Mesenchymal stem cell (in vitro differentiated cells and primary cell): ENCODE measurements at regions not wholly inside any gene's neighbourhood (a gene's known extent, or its start where the extent isn't known, plus 50 kb on each side); places are given as distances from the start of the nearest gene placed in this dataset.

Experiments
- DNase-seq: peaks from one replicate; pipeline ENCODE4 v3.0.0-alpha.2; 2013
- H2AFZ ChIP-seq: one replicate; pipeline ENCODE4 v1.6.1; 2013; ENCODE audit warnings: low read depth, mild to moderate bottlenecking, control low read depth, inconsistent platforms, low read length, moderate library complexity
- H2AK5ac ChIP-seq: 2 replicates; pipeline ENCODE4 v1.6.1; 2013; ENCODE audit warnings: low read length, moderate library complexity, mild to moderate bottlenecking, inconsistent platforms; ENCODE audit not compliant: severe bottlenecking
- H2BK120ac ChIP-seq: one replicate; pipeline ENCODE4 v1.6.1; 2013; ENCODE audit warnings: low read depth, mild to moderate bottlenecking, inconsistent platforms, low read length, moderate library complexity
- H2BK12ac ChIP-seq, 2 experiments: one replicate each; pipeline ENCODE4 v1.6.1; 2013; ENCODE audit warnings: inconsistent platforms in 2 of 2, low read length in 2 of 2, mild to moderate bottlenecking in 2 of 2, moderate library complexity in 2 of 2, control low read depth in 1 of 2
- H2BK15ac ChIP-seq: one replicate; pipeline ENCODE4 v1.6.1; 2013; ENCODE audit warnings: mild to moderate bottlenecking, low read depth, inconsistent platforms; ENCODE audit not compliant: poor library complexity, severe bottlenecking
- H2BK5ac ChIP-seq: 2 replicates; pipeline ENCODE4 v1.6.1; 2013; ENCODE audit warnings: low read depth, mild to moderate bottlenecking, low read length, control low read depth, inconsistent platforms; ENCODE audit not compliant: poor library complexity, severe bottlenecking
- H3K14ac ChIP-seq, 2 experiments: one replicate each; pipeline ENCODE4 v1.6.1; 2013; ENCODE audit warnings: inconsistent platforms in 2 of 2, low read length in 2 of 2, control low read depth in 1 of 2, mild to moderate bottlenecking in 1 of 2, moderate library complexity in 1 of 2
- H3K18ac ChIP-seq, 2 experiments: one replicate each; pipeline ENCODE4 v1.6.1; 2013; ENCODE audit warnings: inconsistent platforms in 2 of 2, low read length in 2 of 2, control low read depth in 1 of 2, low read depth in 1 of 2, mild to moderate bottlenecking in 1 of 2
- H3K23ac ChIP-seq, 2 experiments: one replicate each; pipeline ENCODE4 v1.6.1; 2013; ENCODE audit warnings: inconsistent platforms in 2 of 2, low read length in 2 of 2, mild to moderate bottlenecking in 2 of 2, moderate library complexity in 2 of 2, control low read depth in 1 of 2
- H3K27ac ChIP-seq: 2 replicates; pipeline ENCODE4 v1.5.1; 2013; ENCODE audit warnings: mild to moderate bottlenecking, moderate library complexity, low read length, control low read depth, inconsistent platforms; ENCODE audit not compliant: poor library complexity, severe bottlenecking
- H3K27me3 ChIP-seq, 2 experiments: 2 replicates each; pipeline versions ENCODE4 v1.6.1 to v1.7.0; 2013; ENCODE audit warnings: low read length in 2 of 2, mild to moderate bottlenecking in 2 of 2, moderate library complexity in 2 of 2, control low read depth in 1 of 2, inconsistent platforms in 1 of 2; ENCODE audit not compliant: control insufficient read depth in 1 of 2, insufficient read depth in 1 of 2
- H3K36me3 ChIP-seq, 2 experiments: 2 replicates each; pipeline versions ENCODE4 v1.6.1 to v1.7.0; 2013; ENCODE audit warnings: low read length in 2 of 2, control low read depth in 1 of 2, inconsistent platforms in 1 of 2, low read depth in 1 of 2, mild to moderate bottlenecking in 1 of 2; ENCODE audit not compliant: insufficient read depth in 2 of 2, control insufficient read depth in 1 of 2
- H3K4ac ChIP-seq, 2 experiments: one replicate each; pipeline ENCODE4 v1.6.1; 2013; ENCODE audit warnings: inconsistent platforms in 2 of 2, low read length in 2 of 2, mild to moderate bottlenecking in 2 of 2, moderate library complexity in 2 of 2, control low read depth in 1 of 2, low read depth in 1 of 2
- H3K4me1 ChIP-seq: 2 replicates; pipeline ENCODE4 v1.6.1; 2013; ENCODE audit warnings: low read depth, low read length, control low read depth; ENCODE audit not compliant: control insufficient read depth, insufficient read depth
- H3K4me2 ChIP-seq: 2 replicates; pipeline ENCODE4 v1.6.1; 2013; ENCODE audit warnings: low read length, mild to moderate bottlenecking, inconsistent platforms; ENCODE audit not compliant: poor library complexity, severe bottlenecking
- H3K4me3 ChIP-seq, 2 experiments: 2 replicates each; pipeline versions ENCODE4 v1.5.1 to v1.7.0; 2013; ENCODE audit warnings: low read length in 2 of 2, mild to moderate bottlenecking in 2 of 2, control low read depth in 1 of 2, low read depth in 1 of 2; ENCODE audit not compliant: insufficient read depth in 1 of 2
- H3K79me1 ChIP-seq: replicated peaks from 2 replicates; pipeline ENCODE4 v1.6.1; 2013; ENCODE audit warnings: mild to moderate bottlenecking, control low read depth, low read length, inconsistent platforms; ENCODE audit not compliant: poor library complexity, severe bottlenecking
- H3K9ac ChIP-seq: 2 replicates; pipeline ENCODE4 v1.7.0; 2013; ENCODE audit warnings: mild to moderate bottlenecking, low read length, moderate library complexity
- H3K9me3 ChIP-seq: 2 replicates; pipeline ENCODE4 v1.7.0; 2013; ENCODE audit warnings: mild to moderate bottlenecking, low read length; ENCODE audit not compliant: control insufficient read depth
- H4K8ac ChIP-seq: one replicate; pipeline ENCODE4 v1.6.1; 2013; ENCODE audit warnings: inconsistent platforms, mild to moderate bottlenecking, low read length, moderate library complexity
- H4K91ac ChIP-seq: one replicate; pipeline ENCODE4 v1.6.1; 2013; ENCODE audit warnings: mild to moderate bottlenecking, low read length, inconsistent platforms
- WGBS: methylation state at CpG from one replicate; pipeline ENCODE4 v1.1.7; 2013; ENCODE audit warnings: mixed read lengths; 5-methylcytosine and 5-hydroxymethylcytosine counted together

DNA sequence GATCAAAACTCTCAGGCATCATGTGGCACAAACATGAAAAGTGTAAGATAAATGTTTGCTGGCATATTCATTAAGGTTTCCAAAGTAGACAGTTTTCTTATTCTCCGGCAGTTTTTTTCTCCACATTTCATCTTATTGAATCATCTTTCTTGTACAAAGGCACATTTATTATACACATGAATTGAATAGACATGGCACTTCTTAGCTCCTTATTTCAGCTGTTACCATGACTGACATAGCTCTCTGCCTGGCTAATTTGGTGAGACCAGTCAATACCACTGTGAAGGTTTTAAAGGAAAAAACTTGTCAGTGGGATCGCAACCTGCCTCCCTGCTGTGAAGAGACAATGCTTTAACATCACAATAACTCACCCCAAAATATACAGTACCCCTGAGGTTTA is 285.0 kb upstream of the PCDH20 start:
- Histone ChIP-seq H3K18ac (no peak overlapping the region), H4K91ac (no peak overlapping the region), H2AFZ (no peak overlapping the region), H2BK5ac (no peak overlapping the region), H3K4ac (no peak overlapping the region), H3K4me2 (no peak overlapping the region), H3K9me3 (no peaks in the 10 kb centered on the region), H3K27ac (no peak overlapping the region), H2AK5ac (no peak overlapping the region), H3K36me3 (no peaks in the 10 kb centered on the region), H3K27me3 (no peaks in the 10 kb centered on the region), H3K4me1 (no peaks in the 10 kb centered on the region), H3K14ac (no peak overlapping the region), H2BK12ac (no peak overlapping the region), H2BK120ac (no peak overlapping the region), H3K9ac (no peak overlapping the region), H4K8ac (no peak overlapping the region), H3K4me3 (no peak overlapping the region), H3K79me1 (no peaks in the 10 kb centered on the region), H3K23ac (no peak overlapping the region), H2BK15ac (no peak overlapping the region)
- WGBS, result 90% methylated on average over 1 of the region's 2 CpGs
- DNase-seq, result no peak

GRCh38 chr13:61700181-61700580 is 284.5 kb upstream of the PCDH20 start:
- WGBS, result 91% methylated on average over 4 of the region's 4 CpGs
- H3K27me3 ChIP-seq, result no peaks in the 10 kb centered on the region
- H3K27ac ChIP-seq, result no peak overlapping the region
- H2BK12ac ChIP-seq, result no peak overlapping the region
- no peak overlapping the region for H4K8ac ChIP-seq
- no peaks in the 10 kb centered on the region for H3K4me1 ChIP-seq
- H2BK120ac ChIP-seq, result no peak overlapping the region
- H3K9me3 ChIP-seq, result no peaks in the 10 kb centered on the region
- H2BK5ac ChIP-seq, result no peak overlapping the region
- no peak overlapping the region for H3K23ac ChIP-seq
- no peak overlapping the region for H3K4me3 ChIP-seq
- H2BK15ac ChIP-seq, result no peak overlapping the region
- H2AFZ ChIP-seq, result no peak overlapping the region
- H2AK5ac ChIP-seq, result no peak overlapping the region
- no peak overlapping the region for H3K9ac ChIP-seq
- no peak overlapping the region for H4K91ac ChIP-seq
- no peaks in the 10 kb centered on the region for H3K36me3 ChIP-seq
- no peak overlapping the region for H3K18ac ChIP-seq
- H3K4me2 ChIP-seq, result no peak overlapping the region
- H3K4ac ChIP-seq, result no peak overlapping the region
- no peak overlapping the region for H3K14ac ChIP-seq
- DNase-seq, result no peak
- no peaks in the 10 kb centered on the region for H3K79me1 ChIP-seq

- H3K4me1 ChIP-seq, result no peaks in the 10 kb centered on the region
- no peak overlapping the region for H4K8ac ChIP-seq
These were observed 281.0 kb upstream of the PCDH20 start for GRCh38 chr13:61696676-61697075.

DNA sequence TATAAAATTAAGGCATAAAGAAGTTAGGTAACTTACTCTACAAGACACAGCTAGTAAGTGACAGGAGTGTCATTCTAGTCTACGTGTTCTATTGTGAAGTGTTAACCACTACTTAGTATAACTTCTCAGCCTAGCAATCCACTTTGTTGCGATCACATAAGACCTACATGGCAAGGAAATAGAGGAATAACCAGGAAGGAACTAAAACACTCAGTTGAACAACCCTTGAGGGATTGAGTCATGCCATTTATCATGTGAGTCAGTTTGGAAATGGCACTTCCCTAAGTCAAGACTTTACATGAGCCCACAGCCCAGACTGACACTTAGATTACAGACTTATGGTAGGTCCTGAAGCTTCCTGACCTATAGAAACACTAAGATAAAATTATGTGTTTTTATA is 279.5 kb upstream of the PCDH20 start:
- WGBS, result 60% methylated on average over 1 of the region's 2 CpGs
- H2BK12ac ChIP-seq, result no peak overlapping the region

More at GRCh38 chr13:61696676-61697075, 281.0 kb upstream of the PCDH20 start:
- Histone ChIP-seq H4K91ac (no peak overlapping the region), H3K9me3 (no peaks in the 10 kb centered on the region), H2BK12ac (no peak overlapping the region), H3K14ac (no peak overlapping the region), H3K4me2 (no peak overlapping the region), H3K27ac (no peak overlapping the region), H2BK15ac (no peak overlapping the region), H2AK5ac (no peak overlapping the region), H3K36me3 (no peaks in the 10 kb centered on the region), H3K4me3 (no peak overlapping the region), H3K4ac (no peak overlapping the region), H3K23ac (no peak overlapping the region), H2AFZ (no peak overlapping the region), H3K18ac (no peak overlapping the region), H2BK120ac (no peak overlapping the region), H3K79me1 (no peaks in the 10 kb centered on the region), H2BK5ac (no peak overlapping the region), H3K9ac (no peak overlapping the region), H3K27me3 (no peaks in the 10 kb centered on the region)
- no peak for DNase-seq
- 86% methylated on average over 5 of the region's 5 CpGs for WGBS

More for the DNA sequence above, 279.5 kb upstream of the PCDH20 start:
- Histone ChIP-seq H3K27ac (no peak overlapping the region), H3K18ac (no peak overlapping the region), H3K4me3 (no peak overlapping the region), H3K9me3 (no peaks in the 10 kb centered on the region), H3K14ac (no peak overlapping the region), H3K9ac (no peak overlapping the region), H2AK5ac (no peak overlapping the region), H3K23ac (no peak overlapping the region), H2BK5ac (no peak overlapping the region), H3K4me2 (no peak overlapping the region), H3K79me1 (no peaks in the 10 kb centered on the region), H2AFZ (no peak overlapping the region), H2BK15ac (no peak overlapping the region), H3K4me1 (no peaks in the 10 kb centered on the region), H3K4ac (no peak overlapping the region), H4K8ac (no peak overlapping the region), H3K27me3 (no peaks in the 10 kb centered on the region), H4K91ac (no peak overlapping the region), H3K36me3 (no peaks in the 10 kb centered on the region), H2BK120ac (no peak overlapping the region)
- peak; percentile 25 for DNase-seq
